Thoracic aorta (tissue), 2 donors: ENCODE measurements at regions not wholly inside any gene's neighbourhood (a gene's known extent, or its start where the extent isn't known, plus 50 kb on each side); places are given as distances from the start of the nearest gene placed in this dataset.
"Not testable (repeated sequence)": the region's sequence is repeated elsewhere in the genome, so short reads cannot be mapped to it uniquely, and the experiment has no call there.

Experiments used
- ATAC-seq: fragments of 150-250 bp; one replicate; pipeline ENCODE4 v1.8.0; 2017; ENCODE audit warnings: low read depth; ENCODE audit not compliant: insufficient number of reproducible peaks, low FRiP score
- DNase-seq: peaks from one replicate; pipeline ENCODE4 v3.0.0-alpha.2; 2020; ENCODE audit warnings: low spot score
- H3K27ac ChIP-seq, 2 donors: fragments of 200-600 bp; sonication (generic); 1 replicate in 1 of 2; 2 replicates in 1 of 2; pipeline ENCODE4 v1.5.1; 2016; ENCODE audit warnings: mild to moderate bottlenecking in 2 of 2, moderate library complexity in 2 of 2
- H3K27me3 ChIP-seq: fragments of 200-600 bp; sonication (generic); replicated peaks from 2 replicates; pipeline ENCODE4 v1.6.0; 2016; ENCODE audit warnings: mild to moderate bottlenecking; ENCODE audit not compliant: insufficient read depth
- H3K36me3 ChIP-seq: fragments of 200-600 bp; sonication (generic); one replicate; pipeline ENCODE4 v1.5.1; 2016
- H3K4me1 ChIP-seq, 2 donors: fragments of 200-600 bp; sonication (generic); 1 replicate in 1 of 2; 2 replicates in 1 of 2; pipeline versions ENCODE4 v1.5.1 to v1.6.0; 2016; ENCODE audit warnings: low read depth in 2 of 2, mild to moderate bottlenecking in 1 of 2; ENCODE audit not compliant: control insufficient read depth in 1 of 2
- H3K4me3 ChIP-seq: fragments of 200-600 bp; sonication (generic); 2 replicates; pipeline ENCODE4 v1.5.1; 2016; ENCODE audit warnings: mild to moderate bottlenecking
- H3K9me3 ChIP-seq: fragments of 200-600 bp; sonication (generic); 2 replicates; pipeline ENCODE4 v1.5.1; 2016

- not testable (repeated sequence) for H3K4me3 ChIP-seq, H3K27me3 ChIP-seq, H3K27ac ChIP-seq, H3K36me3 ChIP-seq, H3K4me1 ChIP-seq, DNase-seq, H3K9me3 ChIP-seq, ATAC-seq
Observed at GRCh38 chr2:90322982-90323381, 1631.5 kb downstream of the RPIA start.

DNA sequence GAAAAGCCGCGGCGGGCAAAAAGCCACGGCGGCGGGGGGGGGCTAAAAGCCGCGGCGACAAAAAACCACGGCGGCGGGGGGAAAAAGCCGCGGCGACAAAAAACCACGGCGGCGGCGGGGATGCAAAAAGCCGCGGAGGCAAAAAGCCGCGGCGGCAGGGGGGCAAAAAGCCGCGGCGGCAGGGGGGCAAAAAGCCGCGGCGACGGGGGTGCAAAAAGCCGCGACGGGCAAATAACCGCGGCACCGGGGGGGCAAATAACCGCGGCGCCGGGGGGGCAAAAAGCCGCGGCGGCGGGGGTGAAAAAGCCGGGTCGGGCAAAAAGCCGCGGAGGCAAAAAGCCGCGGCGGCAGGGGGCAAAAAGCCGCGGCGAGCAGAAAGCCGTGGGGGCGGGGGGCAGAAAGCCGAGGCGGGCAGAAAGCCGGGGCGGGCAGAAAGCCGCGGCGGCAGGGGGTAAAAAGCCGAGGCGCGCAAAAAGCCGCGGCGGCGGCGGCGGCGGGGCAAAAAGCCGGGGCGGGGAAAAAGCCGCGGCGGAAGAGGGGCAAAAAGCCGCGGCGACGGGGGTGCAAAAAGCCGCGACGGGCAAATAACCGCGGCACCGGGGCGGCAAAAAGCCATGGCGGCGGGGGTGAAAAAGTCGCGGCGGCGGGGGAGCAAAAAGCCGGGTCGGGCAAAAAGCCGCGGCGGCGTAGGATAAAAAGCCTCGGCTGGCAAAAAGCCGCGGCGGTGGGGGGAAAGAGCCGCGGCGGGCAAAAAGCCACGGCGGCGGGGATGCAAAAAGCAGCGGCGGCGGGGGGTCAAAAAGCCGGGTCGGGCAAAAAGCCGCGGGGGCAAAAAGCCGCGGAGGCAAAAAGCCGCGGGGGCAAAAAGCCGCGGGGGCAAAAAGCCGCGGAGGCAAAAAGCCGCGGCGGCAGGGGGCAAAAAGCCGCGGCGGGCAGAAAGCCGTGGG, 1632.4 kb downstream of the RPIA start:
- not testable (repeated sequence) for H3K9me3 ChIP-seq, DNase-seq, H3K36me3 ChIP-seq, H3K27ac ChIP-seq, H3K27me3 ChIP-seq, H3K4me3 ChIP-seq, H3K4me1 ChIP-seq, ATAC-seq

DNA sequence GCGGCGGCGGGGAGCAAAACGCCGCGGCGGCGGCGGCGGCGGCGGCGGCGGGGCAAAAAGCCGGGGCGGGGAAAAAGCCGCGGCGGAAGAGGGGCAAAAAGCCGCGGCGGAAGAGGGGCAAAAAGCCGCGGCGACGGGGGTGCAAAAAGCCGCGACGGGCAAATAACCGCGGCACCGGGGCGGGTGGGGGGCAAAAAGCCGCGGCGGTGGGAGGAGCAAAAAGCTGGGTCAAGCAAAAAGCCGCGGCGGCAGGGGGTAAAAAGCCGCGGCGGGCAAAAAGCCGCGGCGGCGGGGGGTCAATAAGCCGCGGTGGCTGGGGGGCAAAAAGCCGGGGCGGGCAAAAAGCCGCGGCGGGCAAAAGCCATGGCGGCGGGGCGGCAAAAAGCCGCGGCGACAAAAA, 1633.2 kb downstream of the RPIA start:
- H3K4me3 ChIP-seq, ATAC-seq, H3K4me1 ChIP-seq, H3K9me3 ChIP-seq, H3K27ac ChIP-seq, H3K27me3 ChIP-seq, DNase-seq, H3K36me3 ChIP-seq: not testable (repeated sequence)

DNA sequence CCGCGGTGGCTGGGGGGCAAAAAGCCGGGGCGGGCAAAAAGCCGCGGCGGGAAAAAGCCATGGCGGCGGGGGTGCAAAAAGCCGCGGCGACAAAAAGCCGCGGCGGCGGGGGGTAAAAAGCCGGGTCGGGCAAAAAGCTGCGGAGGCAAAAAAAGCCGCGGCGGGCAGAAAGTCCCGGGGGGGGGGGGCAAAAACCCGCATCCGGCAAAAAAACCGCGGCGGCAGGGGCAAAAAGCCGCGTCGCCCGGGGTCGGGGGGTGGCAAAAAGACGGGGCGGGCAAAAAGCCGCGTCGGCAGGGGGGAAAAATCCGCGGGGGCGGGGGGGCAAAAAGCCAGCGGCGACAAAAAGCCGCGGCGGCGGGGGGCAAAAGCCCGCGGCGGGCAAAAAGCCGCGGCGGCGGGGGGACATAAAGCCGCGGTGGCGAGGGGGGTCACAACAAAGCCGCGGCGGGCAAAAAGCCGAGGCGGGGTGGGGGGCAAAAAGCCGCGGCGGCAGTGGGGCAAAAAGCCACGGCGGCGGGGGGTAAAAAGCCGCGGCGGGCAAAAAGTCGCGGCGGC, 1634.4 kb downstream of the RPIA start:
- not testable (repeated sequence) for H3K36me3 ChIP-seq, H3K27me3 ChIP-seq, H3K4me3 ChIP-seq, H3K4me1 ChIP-seq, DNase-seq, H3K27ac ChIP-seq, ATAC-seq, H3K9me3 ChIP-seq

DNA sequence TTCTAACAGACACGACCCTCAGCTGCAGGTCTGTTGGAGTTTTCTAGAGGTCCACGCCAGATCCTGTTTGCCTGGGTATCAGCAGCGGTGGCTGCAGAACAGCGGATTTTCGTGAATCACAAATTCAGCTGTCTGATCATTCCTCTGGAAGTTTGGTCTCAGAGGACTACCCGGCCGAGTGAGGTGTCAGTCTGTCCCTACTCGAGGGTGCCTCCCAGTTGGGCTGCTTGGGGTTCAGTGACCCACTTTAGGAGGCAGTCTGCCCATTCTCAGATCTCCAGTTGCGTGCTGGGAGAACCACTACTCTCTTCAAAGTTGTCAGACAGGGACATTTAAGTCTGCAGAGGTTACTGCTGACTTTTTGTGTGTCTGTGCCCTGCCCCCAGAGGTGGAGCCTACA, 1664.1 kb downstream of the RPIA start:
- not testable (repeated sequence) for H3K27ac ChIP-seq, H3K36me3 ChIP-seq, H3K4me1 ChIP-seq, H3K9me3 ChIP-seq, DNase-seq, H3K4me3 ChIP-seq, H3K27me3 ChIP-seq, ATAC-seq

GRCh38 chr2:90359344-90359743, 1667.9 kb downstream of the RPIA start:
- H3K36me3 ChIP-seq, H3K27me3 ChIP-seq, ATAC-seq, H3K4me1 ChIP-seq, DNase-seq, H3K4me3 ChIP-seq, H3K27ac ChIP-seq, H3K9me3 ChIP-seq: not testable (repeated sequence)

- ATAC-seq, H3K9me3 ChIP-seq: not testable (repeated sequence)
Observed at GRCh38 chr2:90359887-90360730, 1668.6 kb downstream of the RPIA start.

GRCh38 chr2:90360731-90361035, 1669.2 kb downstream of the RPIA start:
- not testable (repeated sequence) for H3K27ac ChIP-seq, H3K9me3 ChIP-seq, ATAC-seq, H3K4me1 ChIP-seq, DNase-seq, H3K36me3 ChIP-seq, H3K27me3 ChIP-seq, H3K4me3 ChIP-seq

More at GRCh38 chr2:90359887-90360730, 1668.6 kb downstream of the RPIA start:
- not testable (repeated sequence) for H3K27me3 ChIP-seq, H3K27ac ChIP-seq, H3K4me1 ChIP-seq, H3K36me3 ChIP-seq, DNase-seq, H3K4me3 ChIP-seq
